GM21717 (cell line): ENCODE measurements at regions not wholly inside any gene's neighbourhood (a gene's known extent, or its start where the extent isn't known, plus 50 kb on each side); places are given as distances from the start of the nearest gene placed in this dataset.
"Not testable (repeated sequence)": the region's sequence is repeated elsewhere in the genome, so short reads cannot be mapped to it uniquely, and the experiment has no call there.

Experiments used
- ATAC-seq: cut with Tn5 transposase; IDR thresholded peaks from one replicate; pipeline ENCODE4 v1.9.1; 2021; ENCODE audit warnings: mild to moderate bottlenecking, moderate library complexity; ENCODE audit not compliant: unreplicated experiment

DNA sequence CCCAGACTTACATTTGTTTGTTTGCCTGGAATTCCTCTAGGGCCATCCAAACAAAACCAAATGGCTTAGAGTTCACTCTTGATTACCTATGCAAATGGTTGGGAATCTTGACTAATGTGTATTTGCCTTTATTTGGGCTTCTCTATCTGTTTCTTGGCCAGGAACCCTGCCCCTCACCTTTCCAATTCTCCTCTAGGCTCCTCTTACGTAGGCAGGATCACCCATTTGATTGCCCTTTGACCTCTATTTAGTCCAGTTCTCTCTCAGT is 123.0 kb upstream of the DYRK2 start:
- ATAC-seq, result no peak

DNA sequence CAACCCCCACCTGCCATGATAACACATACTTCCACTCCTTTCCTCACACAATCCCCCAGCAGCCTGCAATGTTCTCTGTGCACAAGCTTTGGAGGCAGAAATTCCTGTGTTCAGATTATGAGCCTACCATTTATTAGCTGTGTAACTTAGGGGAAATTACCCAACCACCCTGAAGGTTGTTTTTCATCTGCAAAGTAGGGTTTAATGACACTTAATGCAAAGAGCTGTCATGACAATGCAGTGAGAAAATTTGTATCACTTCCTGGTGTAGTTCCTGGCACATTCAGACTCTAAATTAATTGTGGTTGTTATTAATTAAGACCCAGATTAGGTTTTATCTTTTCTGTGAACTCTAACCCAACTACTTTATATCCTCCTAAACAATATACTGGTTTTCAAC is 122.4 kb upstream of the DYRK2 start:
- no peak for ATAC-seq

DNA sequence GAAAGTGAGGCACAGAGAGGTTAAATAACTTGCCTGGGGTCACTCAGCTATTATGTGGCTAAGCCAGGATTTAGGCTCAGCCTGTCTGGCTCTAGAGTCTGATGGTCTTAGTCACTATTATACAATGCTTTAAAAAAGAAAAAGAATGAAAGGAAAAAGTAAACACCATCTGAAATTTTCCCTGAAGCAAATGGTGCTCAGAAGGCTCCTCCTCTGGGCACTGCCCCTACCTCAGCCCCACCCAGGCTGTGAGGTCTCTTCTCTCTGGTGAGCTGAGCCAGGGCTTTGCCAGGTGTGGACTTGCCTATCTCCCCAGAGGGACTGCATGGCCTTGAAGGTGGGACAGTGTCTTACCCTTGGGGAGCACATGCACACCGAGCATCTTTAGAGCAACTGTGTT is 117.5 kb upstream of the DYRK2 start:
- no peak for ATAC-seq

DNA sequence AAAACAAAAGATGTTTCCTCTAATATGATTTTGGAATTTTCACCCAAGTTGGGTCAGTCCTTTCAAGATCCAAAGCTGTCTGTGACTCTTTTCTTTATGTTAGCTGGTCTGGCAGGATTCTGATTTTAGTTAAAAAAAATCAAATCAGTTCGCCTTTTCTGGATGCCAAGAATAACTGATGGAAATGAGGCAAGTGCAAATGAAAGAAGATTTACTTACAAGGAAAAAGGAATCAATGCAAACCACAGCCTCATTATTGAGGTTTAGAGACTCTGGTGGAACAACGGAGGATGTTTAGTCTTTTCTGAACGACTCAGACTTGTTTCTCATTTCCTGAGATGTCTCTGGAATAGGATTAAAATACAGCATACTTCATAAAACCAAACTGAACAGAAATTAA is 117.0 kb upstream of the DYRK2 start:
- no peak for ATAC-seq

DNA sequence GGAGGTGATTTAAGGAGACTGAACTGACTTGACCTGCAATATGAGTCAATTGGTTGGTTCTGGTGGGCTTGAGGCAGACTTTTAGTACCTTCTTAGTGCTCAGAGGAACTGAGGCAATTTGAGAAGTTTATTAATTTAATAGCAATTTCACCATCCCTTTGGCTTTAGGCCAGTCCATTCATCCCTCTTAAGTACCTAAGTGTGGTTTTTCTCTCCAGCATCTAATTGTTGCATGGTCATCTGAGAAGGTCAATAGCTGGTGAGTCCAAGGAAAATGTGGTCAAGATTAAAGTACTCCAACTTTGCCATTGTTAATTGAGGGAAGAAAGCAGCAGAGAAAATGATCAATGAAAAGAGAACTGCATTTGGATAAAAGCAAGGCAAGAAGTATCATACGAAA is 115.4 kb upstream of the DYRK2 start:
- ATAC-seq, result no peak

DNA sequence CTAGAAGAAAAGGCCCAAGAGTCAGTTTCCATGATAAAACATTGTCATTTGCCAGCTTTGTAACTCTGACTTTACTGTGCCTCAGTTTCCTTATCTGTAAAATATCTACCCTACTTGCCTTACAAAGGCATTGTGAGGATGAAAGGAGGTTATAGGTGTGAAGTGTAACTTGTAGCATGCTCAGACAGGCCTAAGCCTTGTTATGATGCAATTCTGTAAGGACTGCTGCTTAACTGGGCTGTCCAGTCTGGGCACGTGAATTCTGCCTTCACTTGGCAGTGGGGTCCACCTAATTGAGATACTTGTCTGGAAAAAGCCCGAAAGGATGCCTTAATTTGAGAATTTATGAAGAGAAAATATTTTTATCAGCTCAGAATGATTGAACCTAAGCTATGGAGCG is 114.5 kb upstream of the DYRK2 start:
- no peak for ATAC-seq

DNA sequence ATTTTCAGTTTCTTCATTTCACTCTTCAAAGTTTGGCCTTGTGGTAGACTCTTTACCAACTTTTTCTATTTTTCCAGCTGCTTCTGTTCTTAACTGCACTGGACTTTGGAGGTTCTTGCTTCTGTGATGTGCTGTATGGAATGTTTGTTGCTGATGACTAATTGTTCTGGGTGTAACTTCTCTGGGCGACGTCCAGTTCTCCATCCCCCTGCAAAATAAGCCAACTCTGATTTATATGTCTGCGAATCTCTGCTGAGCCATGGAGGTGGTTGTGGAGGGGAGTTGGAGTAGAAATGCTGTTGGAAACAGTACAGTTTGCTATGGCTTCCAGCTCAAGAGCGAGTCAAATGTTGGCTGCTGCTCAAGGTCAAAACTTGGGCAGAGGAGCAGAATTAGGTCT is 113.9 kb upstream of the DYRK2 start:
- no peak for ATAC-seq

DNA sequence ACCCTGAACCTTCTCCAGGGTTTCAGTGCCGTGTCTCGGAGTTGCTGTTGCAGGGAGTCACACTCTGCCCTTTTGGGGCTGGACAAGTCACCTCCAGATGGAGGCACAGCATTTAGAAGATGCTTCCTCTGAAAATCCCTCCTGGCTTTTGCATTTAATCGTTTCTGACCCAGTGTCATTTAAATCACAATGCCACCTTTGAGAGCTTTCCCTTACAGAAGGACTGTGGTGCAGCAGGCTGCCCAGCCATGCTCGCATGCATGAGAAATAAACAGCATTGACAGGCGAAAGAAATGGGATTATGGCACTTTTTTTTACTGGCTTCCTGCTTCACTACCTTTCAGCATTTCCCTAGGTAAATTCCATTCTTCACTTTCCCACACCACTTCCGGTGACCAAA is 113.4 kb upstream of the DYRK2 start:
- ATAC-seq, result no peak

DNA sequence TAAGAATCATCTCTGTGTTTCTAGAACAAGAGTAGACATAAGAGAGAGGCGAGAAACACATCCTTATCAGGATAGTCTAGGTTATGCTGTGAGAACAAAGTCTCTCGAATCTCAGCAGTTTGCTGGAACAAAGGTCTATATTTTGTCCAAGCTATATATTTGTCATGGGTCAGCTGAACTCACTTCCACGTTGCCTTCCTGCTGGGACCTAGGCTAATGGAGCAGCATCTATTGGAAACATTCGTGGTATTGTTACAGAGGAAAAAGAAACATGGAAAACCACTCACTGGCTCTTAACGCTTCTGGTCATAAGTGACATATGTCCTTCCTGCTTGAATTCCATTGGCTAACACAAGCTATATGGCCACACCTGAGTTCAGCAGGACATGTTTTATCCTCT is 112.6 kb upstream of the DYRK2 start:
- ATAC-seq, result no peak

DNA sequence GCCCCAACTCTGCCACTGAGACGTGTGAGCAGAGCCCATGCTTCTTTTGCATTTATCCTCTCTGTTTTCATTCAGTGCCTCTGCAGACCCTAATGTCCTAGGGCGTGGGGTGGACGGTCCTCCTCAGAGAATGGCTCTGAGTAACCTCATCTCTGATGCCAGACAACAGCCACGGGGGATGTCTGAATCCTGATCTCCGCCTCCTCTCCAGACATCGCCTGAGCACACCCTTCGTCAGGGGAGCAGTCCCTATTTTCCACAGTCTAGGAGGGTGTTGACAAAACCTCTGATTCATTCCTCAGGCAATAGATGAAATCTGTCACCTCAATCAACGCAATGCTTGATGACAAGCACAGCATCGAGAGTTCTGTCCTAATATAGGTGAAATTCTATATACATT is 109.2 kb upstream of the DYRK2 start:
- ATAC-seq, result no peak

DNA sequence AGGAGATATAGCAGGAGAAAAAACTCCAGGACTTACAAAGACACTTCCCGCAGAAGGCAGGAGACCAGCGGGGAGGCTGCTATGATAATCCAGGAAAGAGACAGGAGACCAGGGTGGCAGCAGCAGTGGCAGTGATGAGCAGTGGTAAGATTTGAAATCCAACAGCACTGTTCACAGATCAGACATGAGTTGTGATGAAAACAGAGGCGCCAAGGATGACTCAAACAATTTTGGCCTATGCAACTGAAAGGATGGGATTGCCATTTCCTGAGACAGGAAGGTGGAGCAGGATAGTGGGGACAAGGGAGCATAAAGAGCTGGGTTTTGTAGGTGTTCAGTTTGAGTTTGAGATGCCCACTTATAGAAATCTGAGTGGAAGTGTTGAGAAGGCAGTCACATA is 108.6 kb upstream of the DYRK2 start:
- ATAC-seq, result no peak

DNA sequence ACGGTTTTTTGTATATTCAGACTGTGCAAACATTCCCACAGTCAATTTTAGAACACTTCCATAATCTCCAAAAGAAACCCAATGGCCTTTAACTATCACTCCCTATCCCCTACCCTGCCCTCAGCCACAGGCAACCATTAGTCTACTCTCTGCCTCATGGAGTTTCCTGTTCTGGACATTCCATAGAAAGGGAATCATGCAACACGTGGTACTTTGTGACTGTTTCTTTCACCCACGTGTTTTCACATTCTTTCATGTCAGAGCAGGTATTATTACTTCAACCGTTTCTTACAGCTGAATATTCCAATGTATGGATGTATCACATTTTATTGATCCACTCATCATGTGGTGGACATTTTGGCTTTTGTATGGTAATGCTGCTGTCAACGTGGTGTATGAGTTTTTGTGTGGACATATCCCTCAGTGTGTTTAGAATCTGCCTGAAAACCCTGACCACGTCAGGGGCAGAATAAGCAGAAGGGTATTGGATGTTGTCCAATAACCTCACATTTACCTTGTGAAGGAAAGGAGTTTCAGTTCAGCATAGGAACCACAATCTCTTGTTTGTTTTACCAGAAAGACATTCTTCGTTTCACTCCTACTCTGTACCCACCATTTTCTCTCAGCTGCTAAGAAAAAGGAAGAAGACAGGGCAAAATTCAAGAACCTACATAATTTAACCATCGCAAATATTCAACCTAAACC is 107.5 kb upstream of the DYRK2 start:
- ATAC-seq, result peak; percentile 94

DNA sequence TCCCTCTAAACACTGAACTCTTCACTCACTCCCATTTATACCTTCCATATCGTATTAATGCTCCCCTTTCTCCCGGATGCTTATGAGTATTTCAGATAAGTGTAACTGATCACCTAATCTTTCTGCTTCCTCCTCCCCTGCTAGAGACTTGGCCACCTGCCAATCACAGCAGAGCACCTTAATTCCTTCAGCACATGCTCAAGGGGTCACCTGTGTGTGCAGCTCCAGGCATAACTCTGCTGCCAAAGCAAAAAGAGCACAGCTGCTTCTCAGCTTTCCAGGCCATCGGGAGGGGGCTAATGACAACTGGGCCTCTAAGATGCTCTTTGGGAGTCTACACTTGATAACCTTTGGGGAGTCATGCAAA is 106.9 kb upstream of the DYRK2 start:
- no peak for ATAC-seq

DNA sequence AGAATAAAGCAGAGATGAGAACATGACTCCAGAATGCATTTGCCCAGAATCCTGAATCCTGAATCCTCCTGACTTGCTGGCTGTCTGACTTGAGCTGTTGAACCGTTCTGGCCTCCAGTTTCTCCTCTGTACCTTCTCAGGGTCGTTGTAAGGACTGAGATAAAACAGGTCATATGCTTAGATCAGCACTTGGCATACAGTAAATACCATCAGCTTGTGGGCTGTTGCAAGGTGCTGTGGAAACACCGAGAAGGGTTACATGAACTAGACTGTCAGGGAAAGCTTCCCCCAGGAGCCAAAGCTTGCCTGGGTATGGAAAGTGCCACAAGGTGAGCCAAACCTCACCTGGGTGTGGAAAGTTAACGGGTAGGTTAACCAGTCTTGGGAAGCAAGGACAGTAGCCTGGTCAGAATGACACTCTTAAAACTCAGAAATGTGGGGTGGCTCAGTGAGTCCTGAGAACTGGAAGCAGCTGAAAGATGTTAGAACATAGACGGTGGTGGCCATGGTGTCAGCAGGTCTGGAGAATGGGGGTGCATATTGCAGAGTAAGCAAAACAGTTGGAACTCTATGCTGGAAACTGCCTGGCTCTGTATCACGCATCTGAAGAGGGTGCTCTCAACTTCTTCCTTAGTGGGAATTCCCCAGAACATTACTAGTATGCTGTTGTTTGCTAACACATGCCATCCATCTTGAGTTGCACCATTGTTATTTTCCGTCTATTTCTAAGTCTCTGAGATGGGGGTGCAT is 105.3 kb upstream of the DYRK2 start:
- ATAC-seq, result no peak

DNA sequence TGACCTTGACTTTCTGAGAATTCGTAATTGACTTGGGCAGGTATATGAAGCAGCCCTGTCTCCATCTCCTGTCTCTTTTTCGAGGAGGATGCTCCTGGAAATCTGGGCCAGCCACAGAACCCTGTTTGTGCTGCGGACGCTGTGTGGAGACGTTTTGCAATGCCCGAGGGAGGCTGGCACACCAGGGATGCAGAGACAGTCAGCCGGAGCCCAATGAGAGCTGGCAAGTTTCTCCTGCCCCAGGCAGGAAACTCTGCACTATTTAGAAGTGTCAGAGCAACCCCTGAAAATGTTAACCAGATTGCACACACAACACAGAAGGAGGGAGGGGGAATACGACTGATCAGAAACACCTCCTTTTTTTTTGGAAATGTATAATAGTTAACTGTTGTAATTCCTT is 103.2 kb upstream of the DYRK2 start:
- no peak for ATAC-seq

DNA sequence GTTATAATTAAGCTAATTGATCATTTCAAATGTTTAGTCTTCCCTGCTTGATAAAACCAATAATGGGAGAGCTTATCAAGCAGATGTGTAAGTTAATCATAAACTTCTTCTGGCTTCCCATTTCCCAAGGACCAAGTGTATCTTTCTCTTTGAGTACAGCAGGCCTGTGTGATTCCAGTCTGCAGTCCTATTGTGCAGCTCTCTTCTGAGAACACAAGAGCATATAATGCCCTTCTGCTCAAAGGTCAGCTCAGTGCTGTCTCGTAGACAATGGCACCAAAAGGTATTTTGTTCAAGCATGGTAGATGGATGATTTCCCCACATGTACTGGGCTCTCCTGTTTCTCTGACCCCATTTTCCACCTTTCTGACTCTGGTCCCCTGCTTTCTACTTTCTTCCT is 101.8 kb upstream of the DYRK2 start:
- no peak for ATAC-seq

DNA sequence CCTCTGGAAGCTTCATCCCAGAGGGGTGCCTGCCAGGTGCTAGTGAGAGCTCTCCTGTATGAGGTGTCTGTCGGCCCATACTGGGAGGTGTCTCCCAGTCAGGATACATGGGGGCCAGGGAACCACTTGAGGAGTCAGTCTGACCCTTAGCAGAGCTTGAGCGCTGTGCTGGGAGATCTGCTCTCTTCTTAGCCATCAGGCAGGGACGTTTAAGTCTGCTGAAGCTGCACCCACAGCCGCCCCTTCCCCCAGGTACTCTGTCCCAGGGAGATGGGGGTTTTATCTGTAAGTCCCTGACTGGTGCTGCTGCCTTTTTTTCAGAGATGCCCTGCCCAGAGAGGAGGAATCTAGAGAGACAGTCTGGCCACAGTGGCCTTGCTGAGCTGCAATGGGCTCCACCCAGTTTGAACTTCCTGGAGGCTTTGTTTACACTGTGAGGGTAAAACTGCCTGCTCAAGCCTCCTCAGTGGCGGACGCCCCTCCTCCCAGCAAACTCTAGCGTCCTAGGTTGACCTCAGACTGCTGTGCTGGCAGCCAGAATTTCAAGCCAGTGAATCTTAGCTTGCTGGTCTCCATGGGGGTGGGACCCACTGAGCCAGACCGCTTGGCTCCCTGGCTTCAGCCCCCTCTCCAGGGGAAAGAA is 93.3 kb upstream of the DYRK2 start:
- not testable (repeated sequence) for ATAC-seq

DNA sequence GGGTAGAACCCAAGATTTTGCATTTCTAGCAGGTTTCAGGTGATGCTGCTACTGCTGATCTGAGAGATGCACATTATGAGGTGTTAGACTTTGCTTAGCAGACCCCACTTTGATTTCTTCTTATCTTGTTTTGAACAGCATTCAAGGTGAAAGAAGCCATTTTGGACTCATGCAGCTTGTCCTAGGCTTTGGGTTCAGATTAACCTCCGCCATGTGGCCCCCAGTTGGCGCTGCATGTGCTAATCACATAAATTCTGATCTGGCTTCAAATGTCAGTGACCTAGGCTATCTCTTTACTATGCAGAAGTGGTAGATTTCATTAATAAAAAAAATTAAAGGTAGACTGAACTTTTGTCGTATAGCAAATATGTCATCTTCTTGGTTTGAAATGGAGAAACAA is 89.8 kb upstream of the DYRK2 start:
- no peak for ATAC-seq

DNA sequence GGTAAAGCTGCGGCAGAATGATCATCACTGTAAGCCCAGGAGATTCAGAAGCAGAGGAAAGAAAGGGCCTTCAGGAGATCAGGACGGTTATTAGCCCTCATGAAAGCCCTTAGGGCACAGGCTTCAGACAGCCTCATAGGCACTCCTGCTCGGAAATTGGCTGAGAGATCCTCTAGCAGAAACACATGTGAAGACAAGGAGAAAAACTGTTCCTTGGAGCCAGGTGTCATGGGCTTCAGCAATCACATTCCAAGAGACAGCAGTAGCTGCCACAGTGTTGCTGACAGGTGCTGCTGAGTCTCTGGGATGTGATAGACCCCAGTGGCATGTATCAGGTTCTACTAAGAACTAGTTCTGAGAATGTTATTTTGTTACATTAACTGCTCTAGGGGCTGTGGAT is 88.8 kb upstream of the DYRK2 start:
- no peak for ATAC-seq

DNA sequence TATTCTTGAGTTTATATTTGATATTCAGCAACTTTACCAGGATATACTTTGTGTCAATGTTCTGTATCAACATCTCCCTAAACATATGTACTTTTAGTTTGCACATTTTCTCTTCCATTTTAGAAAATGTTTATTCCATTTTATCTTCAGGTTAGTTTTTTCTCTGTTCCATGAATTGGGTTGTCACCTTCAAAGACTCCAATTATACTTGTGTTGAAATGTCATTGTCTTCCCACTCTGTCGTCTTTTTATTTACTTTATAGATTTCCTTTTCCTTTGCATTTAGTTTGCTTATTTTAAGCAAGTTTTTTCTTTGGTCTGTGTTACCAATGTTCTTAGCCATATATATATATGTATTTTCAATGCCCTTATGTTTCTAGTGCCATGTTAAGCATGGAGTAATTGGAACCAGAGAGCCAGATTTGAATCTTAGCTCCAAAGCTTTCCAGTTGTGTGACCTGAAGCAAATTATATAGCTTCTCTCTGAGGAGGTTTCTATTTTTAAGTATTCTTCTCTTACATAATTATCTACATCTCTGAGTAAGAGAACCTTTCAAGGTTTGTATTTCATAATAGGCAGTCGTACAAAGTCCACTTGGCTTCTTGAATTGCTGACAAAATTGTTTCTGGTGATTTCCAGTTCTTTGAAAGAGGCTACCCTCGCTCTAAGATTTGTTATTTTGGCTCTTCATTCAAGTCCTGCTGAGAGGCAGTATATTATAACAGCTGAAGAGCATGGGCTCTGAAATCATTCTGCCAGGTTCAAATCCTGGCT is 85.8 kb upstream of the DYRK2 start:
- no peak for ATAC-seq

DNA sequence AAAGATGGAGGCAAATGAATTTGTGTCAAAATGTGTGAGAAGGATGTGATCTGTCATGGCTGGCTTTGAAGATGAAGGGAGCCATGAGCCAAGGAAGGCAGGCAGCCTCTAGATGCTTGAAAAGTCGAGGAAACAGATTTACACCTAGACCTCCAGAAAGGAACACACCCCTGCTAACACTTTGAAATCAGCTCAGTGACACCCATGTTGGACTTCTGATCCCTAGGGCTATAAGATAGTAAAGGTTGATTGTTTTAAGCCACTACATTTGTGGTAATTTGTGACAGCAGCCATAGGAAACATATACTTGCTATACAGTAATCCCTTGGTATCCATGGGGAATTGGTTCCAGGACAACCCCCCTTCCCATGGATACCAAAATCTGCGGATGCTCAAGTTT is 80.5 kb upstream of the DYRK2 start:
- ATAC-seq, result no peak

DNA sequence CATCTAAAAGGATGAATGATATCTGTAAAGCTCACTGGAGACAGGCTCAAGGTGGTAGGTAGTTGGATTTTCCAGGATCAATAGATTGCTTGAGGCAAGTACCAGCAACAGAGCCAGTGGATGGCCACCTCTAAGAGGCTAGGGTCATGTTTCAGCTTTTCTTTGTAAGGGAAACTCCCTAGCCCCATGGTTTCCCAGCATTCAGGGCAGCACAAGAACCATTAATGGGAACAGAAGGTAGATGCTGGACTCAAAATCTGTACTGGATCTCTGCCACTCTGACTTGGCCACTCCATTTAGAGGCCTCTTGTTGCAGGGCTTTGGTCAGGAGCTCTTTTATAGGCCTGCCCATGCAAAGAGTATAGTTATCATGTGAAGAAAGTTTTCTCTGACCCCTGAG is 76.1 kb upstream of the DYRK2 start:
- ATAC-seq, result no peak
